ENCODE measurements at regions not wholly inside any gene's neighbourhood (a gene's known extent, or its start where the extent isn't known, plus 50 kb on each side); places are given as distances from the start of the nearest gene placed in this dataset.

- H3K36me3 ChIP-seq (replicated peaks in 1 of 2; ENCODE audit: control insufficient read depth in 1 of 2, insufficient read depth in 2 of 2, low read length in 2 of 2) = no peaks in the 10 kb centered on the region
- WGBS (ENCODE audit: low lambda C conversion rate) = 11% methylated on average over 5 of the region's 5 CpGs
- H3K4me2 ChIP-seq (ENCODE audit: low read depth, low read length) = no peak overlapping the region
- DNase-seq (ENCODE audit: low spot score) (no peak), FAIRE-seq (no peak), ATAC-seq (no peak)
- BruUV-seq (replicated peaks) = no TSS peak
- H3K4me3 ChIP-seq (replicated peaks in 1 of 3; ENCODE audit: insufficient read depth in 1 of 3, low read depth in 2 of 3, low read length in 3 of 3) = no peak overlapping the region
- intact Hi-C loops (cut with micrococcal nuclease; ENCODE audit: unreplicated experiment) (no loop called here), in situ Hi-C loops (cut with HindIII; ENCODE audit: extremely low pct_ligation_motif_present, low pct_unique_long_range_greater_than_20kb) (no loop called here)
- H3K27me3 ChIP-seq (ENCODE audit: control insufficient read depth in 1 of 2, insufficient read depth in 2 of 2, low read length in 2 of 2) = no peaks in the 10 kb centered on the region; a peak in 1 of 5 replicates
- no peak overlapping the region for H3K9ac ChIP-seq (ENCODE audit: insufficient read depth, low read depth, low read length)
- H3K79me2 ChIP-seq (ENCODE audit: insufficient read depth, low read length) = no peaks in the 10 kb centered on the region
- CTCF ChIA-PET (ENCODE audit: low intra/inter-chr PET ratio, low total read pairs) = no interaction called here
- H3K9me3 ChIP-seq (ENCODE audit: low read length) = no peaks in the 10 kb centered on the region
- POLR2A ChIA-PET = no interaction called here
- H3K27ac ChIP-seq (ENCODE audit: extremely low read length, insufficient read depth, low read length) = no peak overlapping the region
- H2AFZ ChIP-seq (ENCODE audit: low read length) = no peak overlapping the region
- no peaks in the 10 kb centered on the region for H3K4me1 ChIP-seq (ENCODE audit: insufficient read depth, low read length)
- no peaks in the 10 kb centered on the region for H4K20me1 ChIP-seq (ENCODE audit: insufficient read depth, low read length)
- TF ChIP-seq ZNF646 (CRISPR knock-in tag; IDR thresholded peaks at IDR 0.05) (no peak), ZZZ3 (CRISPR knock-in tag; IDR thresholded peaks at IDR 0.05; ENCODE audit: borderline replicate concordance) (no peak), ZNF780A (CRISPR knock-in tag; IDR thresholded peaks at IDR 0.05) (no peak), ZNF382 (CRISPR knock-in tag; IDR thresholded peaks at IDR 0.05; ENCODE audit: borderline replicate concordance) (no peak), ZNF44 (CRISPR knock-in tag; IDR thresholded peaks at IDR 0.05) (no peak), HNRNPH1 (optimal IDR thresholded peaks at IDR 0.05; ENCODE audit: low read depth, low read length) (no peak), SOX5 (CRISPR knock-in tag; IDR thresholded peaks at IDR 0.05; ENCODE audit: borderline replicate concordance) (no peak)
Observed at GRCh38 chr18:77392321-77392720, 142.7 kb downstream of the GALR1 start.

Measured in HepG2 (cell line).